Neutrophil (primary cell): ENCODE measurements at regions not wholly inside any gene's neighbourhood (a gene's known extent, or its start where the extent isn't known, plus 50 kb on each side); places are given as distances from the start of the nearest gene placed in this dataset.

Experiments used
- H3K27ac ChIP-seq: fragments of 200-600 bp; sonication (generic); 2 replicates; pipeline ENCODE4 v1.5.1; 2016; ENCODE audit warnings: mild to moderate bottlenecking, moderate library complexity
- H3K27me3 ChIP-seq: fragments of 200-600 bp; sonication (generic); 2 replicates; pipeline ENCODE4 v1.6.0; 2016; ENCODE audit warnings: mild to moderate bottlenecking
- H3K36me3 ChIP-seq: fragments of 200-600 bp; sonication (generic); 2 replicates; pipeline ENCODE4 v1.5.1; 2017
- H3K4me1 ChIP-seq, 2 experiments: fragments of 200-600 bp in 1 of 2; sonication (generic) in 1 of 2; 1 replicate in 1 of 2; 2 replicates in 1 of 2; pipeline versions ENCODE4 v1.5.1 to v1.6.1; 2013 to 2016; ENCODE audit warnings: low read depth in 1 of 2, low read length in 1 of 2, mild to moderate bottlenecking in 1 of 2, moderate library complexity in 1 of 2; ENCODE audit not compliant: control insufficient read depth in 1 of 2, insufficient read depth in 1 of 2
- H3K4me3 ChIP-seq, 2 experiments: fragments of 200-600 bp in 1 of 2; sonication (generic) in 1 of 2; 1 replicate in 1 of 2; 2 replicates in 1 of 2; pipeline ENCODE4 v1.5.1; 2013 to 2016; ENCODE audit warnings: low read depth in 1 of 2, low read length in 1 of 2, mild to moderate bottlenecking in 1 of 2, moderate library complexity in 1 of 2
- H3K9me3 ChIP-seq: fragments of 200-600 bp; sonication (generic); 2 replicates; pipeline ENCODE4 v1.5.1; 2016
- TF ChIP-seq, protein P1 (sequence below): fragments of 200-600 bp; sonication (generic); IDR thresholded peaks from 2 replicates; pipeline ENCODE4 v1.5.1; 2016; ENCODE audit warnings: antibody characterized with exemption

DNA sequence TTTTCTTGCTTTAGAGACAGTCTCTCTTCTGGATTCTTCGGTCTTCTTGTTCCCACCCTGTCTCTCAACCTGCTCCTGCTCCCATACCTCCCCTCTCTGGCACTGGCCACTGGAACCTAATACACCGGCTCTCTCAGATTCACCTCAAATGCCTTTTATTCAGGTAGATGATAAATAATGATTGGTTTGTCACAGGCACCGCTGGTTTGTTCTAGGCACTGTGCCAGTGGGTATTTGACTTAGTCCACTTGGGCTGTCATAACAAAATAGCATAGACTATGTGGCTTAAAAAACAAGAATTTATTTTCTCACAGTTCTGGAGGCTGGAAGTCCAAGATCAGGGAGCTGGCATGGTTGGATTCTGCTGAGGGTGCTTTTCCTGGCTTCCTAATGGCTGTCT is 278.2 kb upstream of the STT3B start:
- Histone ChIP-seq H3K27ac (no peak overlapping the region), H3K4me3 (no peak overlapping the region), H3K36me3 (no peaks in the 10 kb centered on the region), H3K4me1 (no peaks in the 10 kb centered on the region), H3K27me3 (no peaks in the 10 kb centered on the region), H3K9me3 (no peaks in the 10 kb centered on the region)
- TF ChIP-seq, protein P1, sequence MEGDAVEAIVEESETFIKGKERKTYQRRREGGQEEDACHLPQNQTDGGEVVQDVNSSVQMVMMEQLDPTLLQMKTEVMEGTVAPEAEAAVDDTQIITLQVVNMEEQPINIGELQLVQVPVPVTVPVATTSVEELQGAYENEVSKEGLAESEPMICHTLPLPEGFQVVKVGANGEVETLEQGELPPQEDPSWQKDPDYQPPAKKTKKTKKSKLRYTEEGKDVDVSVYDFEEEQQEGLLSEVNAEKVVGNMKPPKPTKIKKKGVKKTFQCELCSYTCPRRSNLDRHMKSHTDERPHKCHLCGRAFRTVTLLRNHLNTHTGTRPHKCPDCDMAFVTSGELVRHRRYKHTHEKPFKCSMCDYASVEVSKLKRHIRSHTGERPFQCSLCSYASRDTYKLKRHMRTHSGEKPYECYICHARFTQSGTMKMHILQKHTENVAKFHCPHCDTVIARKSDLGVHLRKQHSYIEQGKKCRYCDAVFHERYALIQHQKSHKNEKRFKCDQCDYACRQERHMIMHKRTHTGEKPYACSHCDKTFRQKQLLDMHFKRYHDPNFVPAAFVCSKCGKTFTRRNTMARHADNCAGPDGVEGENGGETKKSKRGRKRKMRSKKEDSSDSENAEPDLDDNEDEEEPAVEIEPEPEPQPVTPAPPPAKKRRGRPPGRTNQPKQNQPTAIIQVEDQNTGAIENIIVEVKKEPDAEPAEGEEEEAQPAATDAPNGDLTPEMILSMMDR, result no peak

DNA sequence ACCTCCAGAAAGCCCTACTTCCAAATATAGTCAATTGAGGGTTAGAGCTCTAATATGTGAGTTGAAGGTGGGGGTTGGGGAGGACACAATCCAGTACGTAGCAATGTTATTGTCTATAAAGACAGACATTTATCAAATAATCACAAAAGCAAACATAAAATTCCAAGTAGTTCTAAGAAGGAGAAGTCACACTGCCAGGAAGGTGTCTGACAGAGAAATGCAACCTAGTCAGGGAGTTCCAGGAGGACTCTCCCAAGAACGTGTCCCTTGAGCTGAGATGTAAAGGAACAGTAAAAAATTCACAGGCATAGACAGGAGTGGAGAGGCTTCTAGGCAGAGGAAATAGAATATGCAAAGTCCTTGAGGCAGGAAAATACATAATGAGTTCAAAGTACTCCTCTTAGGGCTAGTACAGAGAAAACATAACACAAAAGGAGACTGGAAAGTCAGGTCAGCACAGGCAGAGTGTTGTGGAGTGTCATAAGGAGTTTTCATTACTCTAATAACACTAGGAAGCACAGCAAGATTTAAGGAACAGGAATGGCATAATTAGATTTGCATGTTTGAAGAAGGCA is 277.6 kb upstream of the STT3B start:
- Histone ChIP-seq H3K27me3 (no peaks in the 10 kb centered on the region), H3K4me3 (no peak overlapping the region), H3K4me1 (no peaks in the 10 kb centered on the region), H3K27ac (no peak overlapping the region), H3K36me3 (no peaks in the 10 kb centered on the region), H3K9me3 (no peaks in the 10 kb centered on the region)
- TF ChIP-seq, protein P1, result no peak

DNA sequence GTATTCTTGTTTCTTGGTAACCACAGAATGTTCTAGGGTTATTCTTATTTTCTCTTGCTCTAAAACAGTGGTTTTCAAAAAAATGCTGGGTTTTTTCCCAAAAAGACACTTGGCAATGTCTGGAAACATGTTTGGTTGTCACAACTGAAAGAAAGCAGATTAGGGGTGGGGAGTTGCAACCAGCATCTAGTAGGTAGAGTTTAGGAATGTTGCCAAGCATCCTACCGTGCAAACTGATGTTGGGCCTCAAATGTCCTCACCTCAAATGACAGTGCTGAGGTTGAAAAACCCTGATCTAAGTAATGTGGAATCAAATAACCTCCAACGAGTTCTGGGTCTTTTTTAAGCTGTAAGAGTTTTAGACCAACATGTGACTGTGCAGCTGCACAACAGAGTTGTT is 270.5 kb upstream of the STT3B start:
- no peak overlapping the region for H3K27ac ChIP-seq
- H3K27me3 ChIP-seq, result no peaks in the 10 kb centered on the region
- TF ChIP-seq, protein P1, result no peak
- peaks cover 0 to 14% of the 10 kb centered on the region in 2 experiments for H3K4me1 ChIP-seq
- H3K4me3 ChIP-seq, result no peak overlapping the region
- H3K36me3 ChIP-seq, result no peaks in the 10 kb centered on the region
- no peaks in the 10 kb centered on the region for H3K9me3 ChIP-seq

DNA sequence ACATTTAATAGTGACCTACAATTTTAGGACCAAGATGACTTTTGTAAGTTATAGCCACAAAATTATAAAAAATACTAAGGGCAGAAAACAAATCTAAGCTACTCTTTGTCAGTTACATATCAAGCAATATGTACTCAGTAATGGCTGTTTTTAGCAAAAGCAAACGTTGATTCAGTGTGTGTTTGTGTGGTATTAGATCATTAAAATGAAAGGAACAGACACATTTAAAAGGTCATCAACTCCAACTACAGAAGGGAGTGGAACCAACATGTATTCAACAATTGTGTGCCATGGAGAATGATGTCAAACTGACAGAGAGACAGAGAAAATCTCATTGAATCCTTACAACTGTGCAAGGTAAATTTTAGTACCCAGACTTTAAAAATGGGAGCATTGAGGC is 268.8 kb upstream of the STT3B start:
- H3K4me1 ChIP-seq, result peaks cover 2 to 17% of the 10 kb centered on the region in 2 experiments
- TF ChIP-seq, protein P1, result no peak
- H3K27me3 ChIP-seq, result no peaks in the 10 kb centered on the region
- no peak overlapping the region for H3K27ac ChIP-seq
- no peaks in the 10 kb centered on the region for H3K9me3 ChIP-seq
- no peak overlapping the region for H3K4me3 ChIP-seq
- H3K36me3 ChIP-seq, result no peaks in the 10 kb centered on the region

DNA sequence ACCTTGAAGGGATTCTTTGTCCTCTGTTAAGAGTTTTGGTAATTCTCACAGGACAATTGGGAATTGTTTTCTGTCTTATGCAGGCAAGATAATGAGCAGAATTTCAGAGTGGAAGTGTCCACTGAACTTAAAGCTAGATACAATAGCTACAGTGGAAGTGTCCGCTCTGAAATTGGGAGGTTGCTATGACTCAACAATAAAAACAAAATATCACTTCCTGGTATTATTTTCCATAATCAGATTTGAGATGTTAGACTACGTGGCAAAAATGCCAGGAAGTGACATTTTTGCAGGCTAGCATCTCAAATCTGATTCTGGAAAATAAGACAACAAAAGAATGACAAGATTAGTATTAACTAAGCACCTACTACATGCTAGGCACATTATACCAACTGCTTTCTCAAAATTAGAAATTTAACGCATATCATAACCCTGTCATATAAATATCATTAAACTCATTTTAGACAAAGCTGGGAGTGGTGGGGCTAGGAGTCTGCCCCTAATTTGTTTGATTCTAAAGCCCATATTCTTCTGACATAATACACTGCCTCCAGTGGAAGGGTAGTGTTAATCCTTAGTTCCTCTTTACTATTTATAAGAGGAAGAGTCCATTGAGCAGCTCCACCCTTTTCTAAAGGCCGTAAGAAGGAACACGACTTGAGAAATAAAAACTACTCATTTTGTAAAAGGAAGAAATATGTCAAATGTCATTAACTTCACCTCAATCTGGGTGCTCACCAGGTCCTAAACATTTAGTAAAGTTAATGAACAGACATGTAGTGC is 266.9 kb upstream of the STT3B start:
- H3K4me3 ChIP-seq, result no peak overlapping the region
- H3K27ac ChIP-seq, result peak overlapping the region; percentile 56
- TF ChIP-seq, protein P1, result no peak

More for the DNA sequence above, 266.9 kb upstream of the STT3B start:
- Histone ChIP-seq H3K36me3 (no peaks in the 10 kb centered on the region), H3K4me1 (peaks cover 3 to 21% of the 10 kb centered on the region in 2 experiments), H3K9me3 (no peaks in the 10 kb centered on the region), H3K27me3 (no peaks in the 10 kb centered on the region)
